ENCODE measurements at regions not wholly inside any gene's neighbourhood (a gene's known extent, or its start where the extent isn't known, plus 50 kb on each side); places are given as distances from the start of the nearest gene placed in this dataset.

DNA sequence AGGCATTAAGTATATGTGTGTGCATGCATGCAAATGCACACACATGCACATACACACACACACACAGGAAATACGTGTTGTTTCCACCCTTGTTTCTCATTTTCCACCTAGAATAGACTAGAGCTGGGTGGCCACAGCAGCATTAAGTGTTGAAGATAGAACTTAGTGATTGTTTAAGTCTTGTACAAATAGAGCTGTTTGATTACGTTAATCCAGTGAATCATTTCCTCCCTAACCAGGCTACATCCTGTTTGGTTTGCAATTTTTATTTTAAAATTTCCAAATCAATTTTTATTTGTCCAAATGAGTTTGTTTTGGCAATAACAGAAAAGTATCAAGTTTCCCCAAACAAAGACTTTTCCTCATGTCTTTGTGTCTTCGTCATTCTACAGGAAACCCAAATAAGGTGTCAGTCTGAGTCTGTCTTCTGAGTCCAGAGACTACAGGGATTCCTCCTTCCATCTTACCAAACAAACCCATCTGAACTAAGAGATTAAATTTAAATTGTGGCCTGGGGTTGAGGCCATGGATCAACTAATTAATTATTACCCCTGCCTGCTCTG lies 74.6 kb upstream of the GALNT5 start:
- H3K4me3 ChIP-seq (IDR thresholded peaks at IDR 0.05; ENCODE audit: insufficient read depth, low read depth, low read length), result no peak overlapping the region
- H3K27me3 ChIP-seq (ENCODE audit: insufficient read depth, low read depth), result no peaks in the 10 kb centered on the region
- H2AFZ ChIP-seq (ENCODE audit: low read depth), result no peak overlapping the region
- H3K27ac ChIP-seq, result no peak overlapping the region
- H3K4me2 ChIP-seq, result no peak overlapping the region
- no peaks in the 10 kb centered on the region for H3K36me3 ChIP-seq (ENCODE audit: insufficient read depth)
- no peaks in the 10 kb centered on the region for H3K79me2 ChIP-seq (ENCODE audit: insufficient read depth, low read depth)
- no peak overlapping the region for H3K9ac ChIP-seq
- H3K4me1 ChIP-seq (ENCODE audit: low read depth, poor library complexity, severe bottlenecking), result peaks cover under 1% of the 10 kb centered on the region
- no peaks in the 10 kb centered on the region for H4K20me1 ChIP-seq (ENCODE audit: insufficient read depth)
- TF ChIP-seq, protein P1, sequence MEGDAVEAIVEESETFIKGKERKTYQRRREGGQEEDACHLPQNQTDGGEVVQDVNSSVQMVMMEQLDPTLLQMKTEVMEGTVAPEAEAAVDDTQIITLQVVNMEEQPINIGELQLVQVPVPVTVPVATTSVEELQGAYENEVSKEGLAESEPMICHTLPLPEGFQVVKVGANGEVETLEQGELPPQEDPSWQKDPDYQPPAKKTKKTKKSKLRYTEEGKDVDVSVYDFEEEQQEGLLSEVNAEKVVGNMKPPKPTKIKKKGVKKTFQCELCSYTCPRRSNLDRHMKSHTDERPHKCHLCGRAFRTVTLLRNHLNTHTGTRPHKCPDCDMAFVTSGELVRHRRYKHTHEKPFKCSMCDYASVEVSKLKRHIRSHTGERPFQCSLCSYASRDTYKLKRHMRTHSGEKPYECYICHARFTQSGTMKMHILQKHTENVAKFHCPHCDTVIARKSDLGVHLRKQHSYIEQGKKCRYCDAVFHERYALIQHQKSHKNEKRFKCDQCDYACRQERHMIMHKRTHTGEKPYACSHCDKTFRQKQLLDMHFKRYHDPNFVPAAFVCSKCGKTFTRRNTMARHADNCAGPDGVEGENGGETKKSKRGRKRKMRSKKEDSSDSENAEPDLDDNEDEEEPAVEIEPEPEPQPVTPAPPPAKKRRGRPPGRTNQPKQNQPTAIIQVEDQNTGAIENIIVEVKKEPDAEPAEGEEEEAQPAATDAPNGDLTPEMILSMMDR (conservative IDR thresholded peaks at IDR 0.05; ENCODE audit: low read depth, low read length), result no peak

DNA sequence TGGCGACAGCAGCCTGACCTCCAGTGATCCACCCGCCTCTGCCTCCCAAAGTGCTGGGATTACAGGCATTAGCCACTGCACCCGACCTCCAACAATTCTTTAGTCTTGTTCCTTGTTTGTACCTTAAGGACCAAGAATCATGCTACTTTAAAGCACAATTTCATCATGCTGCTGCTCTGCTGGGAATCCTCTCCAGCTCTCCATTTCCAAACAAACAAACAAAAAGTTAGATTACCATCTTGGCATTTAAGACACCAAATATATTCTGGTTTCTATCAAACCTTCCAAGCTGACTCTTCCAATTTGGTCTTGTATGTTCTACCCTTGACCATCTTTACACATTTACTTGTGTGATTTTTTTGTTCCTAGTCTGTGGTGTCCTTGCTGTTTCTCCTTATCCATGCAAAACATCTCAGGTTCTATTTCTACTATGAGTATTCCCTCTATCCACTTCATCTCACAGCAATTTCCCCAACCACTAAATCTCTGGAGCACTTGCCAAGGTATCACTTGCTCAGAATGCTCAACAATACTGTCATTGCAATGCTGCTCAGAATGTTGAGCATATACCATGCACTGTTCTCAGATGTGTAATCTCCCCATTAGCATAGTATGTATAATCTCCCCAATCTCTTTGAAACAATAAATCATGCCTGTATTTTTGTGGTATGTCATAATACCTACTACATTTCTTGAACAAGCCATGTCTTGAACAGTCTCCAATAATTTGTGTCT lies 73.2 kb upstream of the GALNT5 start:
- H3K36me3 ChIP-seq (ENCODE audit: insufficient read depth), result no peaks in the 10 kb centered on the region
- no peaks in the 10 kb centered on the region for H3K27me3 ChIP-seq (ENCODE audit: insufficient read depth, low read depth)
- peaks cover 2% of the 10 kb centered on the region for H3K4me1 ChIP-seq (ENCODE audit: low read depth, poor library complexity, severe bottlenecking)
- H2AFZ ChIP-seq (ENCODE audit: low read depth), result no peak overlapping the region
- H3K27ac ChIP-seq, result no peak overlapping the region
- TF ChIP-seq, protein P1 (conservative IDR thresholded peaks at IDR 0.05; ENCODE audit: low read depth, low read length), result no peak
- H3K9ac ChIP-seq, result no peak overlapping the region
- no peak overlapping the region for H3K4me2 ChIP-seq
- H3K79me2 ChIP-seq (ENCODE audit: insufficient read depth, low read depth), result no peaks in the 10 kb centered on the region
- H4K20me1 ChIP-seq (ENCODE audit: insufficient read depth), result no peaks in the 10 kb centered on the region
- H3K4me3 ChIP-seq (IDR thresholded peaks at IDR 0.05; ENCODE audit: insufficient read depth, low read depth, low read length), result no peak overlapping the region

DNA sequence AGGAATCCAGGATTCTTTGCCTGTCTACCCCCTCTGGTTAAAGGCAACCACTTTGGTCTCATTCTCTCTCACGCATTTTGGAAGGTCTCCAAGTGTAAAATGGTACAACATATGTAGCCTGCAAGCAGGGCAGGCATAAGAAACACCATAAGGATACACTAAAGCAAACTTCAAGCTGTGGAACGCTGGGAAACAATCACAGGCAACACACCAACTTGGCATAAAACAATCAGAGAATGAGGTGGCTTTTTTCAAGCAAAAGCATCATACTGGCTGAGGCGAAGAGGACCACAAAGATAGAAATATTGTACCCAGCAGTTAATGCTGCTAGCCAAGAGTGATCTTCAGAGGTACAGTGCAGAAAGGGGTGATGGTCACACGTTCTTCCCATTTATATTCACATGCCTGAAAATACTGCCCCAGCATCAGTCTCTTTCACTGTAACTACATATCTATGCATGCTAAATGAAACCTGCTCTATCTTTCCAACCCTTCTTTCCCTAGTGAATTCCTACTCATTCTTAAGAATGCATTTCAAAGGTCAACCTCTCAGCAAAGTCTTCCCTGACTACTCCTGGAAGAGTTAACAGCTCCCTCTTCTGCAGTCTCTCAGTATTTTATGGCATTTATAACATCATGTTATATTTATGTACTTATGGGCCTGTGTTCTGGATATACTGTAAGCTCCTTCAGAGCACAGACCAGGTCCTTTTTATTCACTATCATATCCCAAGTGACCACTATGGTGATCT lies 71.9 kb upstream of the GALNT5 start:
- Histone ChIP-seq H3K36me3 (ENCODE audit: insufficient read depth) (no peaks in the 10 kb centered on the region), H2AFZ (ENCODE audit: low read depth) (no peak overlapping the region), H3K9ac (no peak overlapping the region), H3K79me2 (ENCODE audit: insufficient read depth, low read depth) (no peaks in the 10 kb centered on the region), H3K27me3 (ENCODE audit: insufficient read depth, low read depth) (no peaks in the 10 kb centered on the region), H4K20me1 (ENCODE audit: insufficient read depth) (no peaks in the 10 kb centered on the region), H3K27ac (no peak overlapping the region), H3K4me3 (IDR thresholded peaks at IDR 0.05; ENCODE audit: insufficient read depth, low read depth, low read length) (no peak overlapping the region), H3K4me1 (ENCODE audit: low read depth, poor library complexity, severe bottlenecking) (peaks cover 9% of the 10 kb centered on the region), H3K4me2 (no peak overlapping the region)
- TF ChIP-seq, protein P1 (conservative IDR thresholded peaks at IDR 0.05; ENCODE audit: low read depth, low read length), result no peak

DNA sequence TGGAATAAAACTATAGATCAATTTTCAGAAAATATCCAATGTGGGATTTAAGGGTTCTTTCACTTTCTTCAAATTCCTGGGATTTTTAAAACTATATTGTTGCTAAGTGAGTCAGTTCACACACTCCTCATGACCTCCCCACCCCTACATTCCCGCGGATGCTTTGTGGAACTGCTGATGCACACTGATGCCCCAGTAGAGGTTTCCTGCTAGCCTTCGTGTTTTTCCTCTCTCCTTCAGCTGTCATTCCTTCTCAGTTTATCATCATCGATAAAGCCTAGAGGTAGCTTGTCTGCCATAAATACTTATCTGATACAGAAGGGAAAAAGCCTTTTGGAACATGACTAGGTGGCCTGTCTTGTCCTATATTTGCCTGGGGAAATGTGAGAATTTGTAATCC lies 67.4 kb upstream of the GALNT5 start:
- H3K9ac ChIP-seq, result no peak overlapping the region
- no peak overlapping the region for H2AFZ ChIP-seq (ENCODE audit: low read depth)
- H3K27ac ChIP-seq, result no peak overlapping the region
- no peaks in the 10 kb centered on the region for H3K79me2 ChIP-seq (ENCODE audit: insufficient read depth, low read depth)
- H4K20me1 ChIP-seq (ENCODE audit: insufficient read depth), result no peaks in the 10 kb centered on the region
- H3K4me1 ChIP-seq (ENCODE audit: low read depth, poor library complexity, severe bottlenecking), result peaks cover 45% of the 10 kb centered on the region
- no peak overlapping the region for H3K4me3 ChIP-seq (IDR thresholded peaks at IDR 0.05; ENCODE audit: insufficient read depth, low read depth, low read length)
- H3K4me2 ChIP-seq, result no peak overlapping the region
- TF ChIP-seq, protein P1 (conservative IDR thresholded peaks at IDR 0.05; ENCODE audit: low read depth, low read length), result no peak
- H3K27me3 ChIP-seq (ENCODE audit: insufficient read depth, low read depth), result no peaks in the 10 kb centered on the region
- H3K36me3 ChIP-seq (ENCODE audit: insufficient read depth), result no peaks in the 10 kb centered on the region

All from KMS-11 (cell line).